ENCODE measurements at regions not wholly inside any gene's neighbourhood (a gene's known extent, or its start where the extent isn't known, plus 50 kb on each side); places are given as distances from the start of the nearest gene placed in this dataset.

GRCh38 chr13:73738626-73739025 lies 395.6 kb downstream of the KLF12 start:
- ATAC-seq (ENCODE audit: low read depth) (no peak), DNase-seq (ENCODE audit: low spot score) (no peak)
- H3K27ac ChIP-seq (ENCODE audit: poor library complexity, severe bottlenecking), result no peak overlapping the region
- H3K36me3 ChIP-seq (ENCODE audit: low read depth), result no peaks in the 10 kb centered on the region
- no peak for TF ChIP-seq CTCF (IDR thresholded peaks at IDR 0.05; ENCODE audit: poor library complexity, severe bottlenecking)
- H3K4me1 ChIP-seq (ENCODE audit: insufficient read depth, poor library complexity, severe bottlenecking), result no peaks in the 10 kb centered on the region
- H3K27me3 ChIP-seq (ENCODE audit: insufficient read depth, poor library complexity, severe bottlenecking), result no peaks in the 10 kb centered on the region
- no peak overlapping the region for H3K4me3 ChIP-seq (ENCODE audit: severe bottlenecking)
- no peaks in the 10 kb centered on the region for H3K9me3 ChIP-seq (ENCODE audit: severe bottlenecking)

- no peak for ATAC-seq (ENCODE audit: low read depth)
- DNase-seq (ENCODE audit: low spot score), result no peak
- no peaks in the 10 kb centered on the region for H3K27me3 ChIP-seq (ENCODE audit: insufficient read depth, poor library complexity, severe bottlenecking)
These were observed 397.0 kb downstream of the KLF12 start for GRCh38 chr13:73737214-73737613.

GRCh38 chr13:73733706-73734105 lies 400.5 kb downstream of the KLF12 start:
- no peak for DNase-seq (ENCODE audit: low spot score)
- Histone ChIP-seq H3K27ac (ENCODE audit: poor library complexity, severe bottlenecking) (no peak overlapping the region), H3K27me3 (ENCODE audit: insufficient read depth, poor library complexity, severe bottlenecking) (no peaks in the 10 kb centered on the region), H3K9me3 (ENCODE audit: severe bottlenecking) (no peaks in the 10 kb centered on the region), H3K4me3 (ENCODE audit: severe bottlenecking) (no peak overlapping the region), H3K4me1 (ENCODE audit: insufficient read depth, poor library complexity, severe bottlenecking) (no peaks in the 10 kb centered on the region), H3K36me3 (ENCODE audit: low read depth) (no peaks in the 10 kb centered on the region)
- ATAC-seq (ENCODE audit: low read depth), result no peak
- no peak for TF ChIP-seq CTCF (IDR thresholded peaks at IDR 0.05; ENCODE audit: poor library complexity, severe bottlenecking)

More at GRCh38 chr13:73737214-73737613, 397.0 kb downstream of the KLF12 start:
- Histone ChIP-seq H3K4me3 (ENCODE audit: severe bottlenecking) (no peak overlapping the region), H3K4me1 (ENCODE audit: insufficient read depth, poor library complexity, severe bottlenecking) (no peaks in the 10 kb centered on the region), H3K27ac (ENCODE audit: poor library complexity, severe bottlenecking) (no peak overlapping the region), H3K36me3 (ENCODE audit: low read depth) (no peaks in the 10 kb centered on the region), H3K9me3 (ENCODE audit: severe bottlenecking) (no peaks in the 10 kb centered on the region)
- TF ChIP-seq CTCF (IDR thresholded peaks at IDR 0.05; ENCODE audit: poor library complexity, severe bottlenecking), result no peak

- Histone ChIP-seq H3K36me3 (ENCODE audit: low read depth) (no peaks in the 10 kb centered on the region), H3K27ac (ENCODE audit: poor library complexity, severe bottlenecking) (no peak overlapping the region), H3K4me3 (ENCODE audit: severe bottlenecking) (no peak overlapping the region), H3K27me3 (ENCODE audit: insufficient read depth, poor library complexity, severe bottlenecking) (no peaks in the 10 kb centered on the region), H3K9me3 (ENCODE audit: severe bottlenecking) (no peaks in the 10 kb centered on the region), H3K4me1 (ENCODE audit: insufficient read depth, poor library complexity, severe bottlenecking) (no peaks in the 10 kb centered on the region)
- no peak for TF ChIP-seq CTCF (IDR thresholded peaks at IDR 0.05; ENCODE audit: poor library complexity, severe bottlenecking)
- ATAC-seq (ENCODE audit: low read depth) (no peak), DNase-seq (ENCODE audit: low spot score) (no peak)
These were observed 401.9 kb downstream of the KLF12 start for GRCh38 chr13:73732350-73732749.

GRCh38 chr13:73731564-73731963 lies 402.6 kb downstream of the KLF12 start:
- Histone ChIP-seq H3K36me3 (ENCODE audit: low read depth) (no peaks in the 10 kb centered on the region), H3K4me1 (ENCODE audit: insufficient read depth, poor library complexity, severe bottlenecking) (no peaks in the 10 kb centered on the region), H3K27ac (ENCODE audit: poor library complexity, severe bottlenecking) (no peak overlapping the region), H3K27me3 (ENCODE audit: insufficient read depth, poor library complexity, severe bottlenecking) (no peaks in the 10 kb centered on the region), H3K4me3 (ENCODE audit: severe bottlenecking) (no peak overlapping the region), H3K9me3 (ENCODE audit: severe bottlenecking) (no peaks in the 10 kb centered on the region)
- TF ChIP-seq CTCF (IDR thresholded peaks at IDR 0.05; ENCODE audit: poor library complexity, severe bottlenecking), result no peak
- ATAC-seq (ENCODE audit: low read depth), result no peak
- DNase-seq (ENCODE audit: low spot score), result no peak
